Naive thymus-derived CD4-positive, alpha-beta T cell (primary cell): ENCODE measurements at regions not wholly inside any gene's neighbourhood (a gene's known extent, or its start where the extent isn't known, plus 50 kb on each side); places are given as distances from the start of the nearest gene placed in this dataset.

Source experiments
- ATAC-seq: fragments of 150-1000 bp; cut with Tn5 transposase; 2 replicates; pipeline ENCODE4 v1.10.0; 2021; ENCODE audit warnings: mild to moderate bottlenecking, moderate library complexity
- CTCF ChIA-PET: fragments of 350-600 bp; sonication (Branson Sonifier 250); formaldehyde crosslinking; loops from one replicate; lab custom pipeline; 2021; ENCODE audit warnings: antibody characterized with exemption; lab: Charles Lee
- POLR2A ChIA-PET: fragments of 350-600 bp; sonication (Branson Sonifier 250); formaldehyde crosslinking; loops from one replicate; lab custom pipeline; 2021; ENCODE audit warnings: antibody characterized with exemption, inconsistent platforms; lab: Charles Lee
- DNase-seq, 9 donors: peaks; one replicate each; pipeline versions ENCODE4 v3.0.0 to v3.0.0-alpha.2; 2020 to 2022; ENCODE audit warnings: mixed read lengths in 1 of 9
- H3K27ac ChIP-seq: one replicate; pipeline ENCODE4 v1.7.0; 2013; ENCODE audit warnings: mild to moderate bottlenecking, low read depth, low read length, moderate library complexity
- H3K27me3 ChIP-seq, 2 donors: one replicate each; pipeline ENCODE4 v1.7.0; 2013; ENCODE audit warnings: low read length in 2 of 2, mild to moderate bottlenecking in 2 of 2, moderate library complexity in 2 of 2; ENCODE audit not compliant: control insufficient read depth in 2 of 2, insufficient read depth in 2 of 2
- H3K36me3 ChIP-seq, 3 experiments: 1 replicate in 2 of 3; 2 replicates in 1 of 3; pipeline ENCODE4 v1.7.0; 2013; ENCODE audit warnings: low read length in 3 of 3, mild to moderate bottlenecking in 3 of 3, moderate library complexity in 1 of 3; ENCODE audit not compliant: insufficient read depth in 3 of 3, control insufficient read depth in 2 of 3
- H3K4me1 ChIP-seq, 2 donors: one replicate each; pipeline ENCODE4 v1.7.0; 2013; ENCODE audit warnings: low read length in 2 of 2, mild to moderate bottlenecking in 2 of 2, moderate library complexity in 1 of 2; ENCODE audit not compliant: control insufficient read depth in 2 of 2, insufficient read depth in 2 of 2
- H3K4me3 ChIP-seq: 2 replicates; pipeline ENCODE4 v1.7.0; 2013; ENCODE audit warnings: mild to moderate bottlenecking, low read length
- H3K9me3 ChIP-seq, 3 experiments: 1 replicate in 2 of 3; 2 replicates in 1 of 3; pipeline ENCODE4 v1.7.0; 2013; ENCODE audit warnings: low read length in 3 of 3; ENCODE audit not compliant: control insufficient read depth in 2 of 3
- H3K27ac Mint-ChIP-seq, 9 donors: one replicate each; pipeline ENCODE4 v1.8.0; 2020 to 2022; ENCODE audit warnings: mixed read lengths in 9 of 9, mild to moderate bottlenecking in 8 of 9, moderate library complexity in 5 of 9, inconsistent platforms in 2 of 9
- H3K27me3 Mint-ChIP-seq, 5 donors: one replicate each; pipeline ENCODE4 v1.8.0; 2021 to 2022; ENCODE audit warnings: mixed read lengths in 5 of 5, mild to moderate bottlenecking in 1 of 5
- H3K36me3 Mint-ChIP-seq, 5 donors: one replicate each; pipeline ENCODE4 v1.8.0; 2020 to 2022; ENCODE audit warnings: mixed read lengths in 5 of 5, mild to moderate bottlenecking in 3 of 5, inconsistent platforms in 1 of 5
- H3K4me1 Mint-ChIP-seq, 7 donors: one replicate each; pipeline ENCODE4 v1.8.0; 2020 to 2022; ENCODE audit warnings: mixed read lengths in 7 of 7, mild to moderate bottlenecking in 3 of 7, inconsistent platforms in 1 of 7
- H3K4me3 Mint-ChIP-seq, 10 donors: one replicate each; pipeline ENCODE4 v1.8.0; 2020 to 2022; ENCODE audit warnings: mild to moderate bottlenecking in 10 of 10, mixed read lengths in 10 of 10, moderate library complexity in 6 of 10, inconsistent platforms in 2 of 10
- H3K9me3 Mint-ChIP-seq, 11 donors: one replicate each; pipeline ENCODE4 v1.8.0; 2020 to 2022; ENCODE audit warnings: mixed read lengths in 11 of 11, mild to moderate bottlenecking in 4 of 11, inconsistent platforms in 1 of 11, moderate library complexity in 1 of 11
- intact Hi-C, 2 donors: fragments of 100-400 bp; cut with micrococcal nuclease; formaldehyde crosslinking; loops; one replicate each; pipeline ENCODE4 v1.15.1; 2023

GRCh38 chr10:60569681-60570080 lies 180.0 kb upstream of the ANK3 start:
- no peak overlapping the region for H3K4me3 Mint-ChIP-seq
- Histone ChIP-seq H3K27me3 (no peaks in the 10 kb centered on the region), H3K4me3 (no peak overlapping the region), H3K9me3 (no peaks in the 10 kb centered on the region), H3K27ac (no peak overlapping the region), H3K36me3 (no peaks in the 10 kb centered on the region), H3K4me1 (peaks cover 0 to 5% of the 10 kb centered on the region in 2 donors)
- intact Hi-C loops = loop anchor here in 1 of 2 donors (5.0 kb wide), 2 partner anchors 32 to 163 kb away; no protein-coding TSS in a partner anchor
- DNase-seq = no peak
- ChIA-PET CTCF (no interaction called here), POLR2A (no interaction called here)
- peaks cover 21 to 41% (median 33%) of the 10 kb centered on the region in 5 donors for H3K36me3 Mint-ChIP-seq
- H3K27me3 Mint-ChIP-seq = no peaks in the 10 kb centered on the region
- peaks cover 0 to 20% (median 9%) of the 10 kb centered on the region in 11 donors for H3K9me3 Mint-ChIP-seq
- H3K4me1 Mint-ChIP-seq = peaks cover 24 to 61% (median 53%) of the 10 kb centered on the region in 7 donors
- no peak overlapping the region for H3K27ac Mint-ChIP-seq
- ATAC-seq = no peak

GRCh38 chr10:60566096-60566495 lies 176.4 kb upstream of the ANK3 start:
- ChIA-PET CTCF (no interaction called here), POLR2A (no interaction called here)
- Mint-ChIP-seq H3K27me3 (no peaks in the 10 kb centered on the region), H3K9me3 (peaks cover 0 to 20% (median 9%) of the 10 kb centered on the region in 11 donors), H3K27ac (peak overlapping the region in 1 of 9 donors; percentile 4), H3K4me3 (peak overlapping the region in 2 of 10 donors; percentile 9 to 36), H3K36me3 (peaks cover 21 to 49% (median 33%) of the 10 kb centered on the region in 5 donors), H3K4me1 (peaks cover 9 to 52% (median 35%) of the 10 kb centered on the region in 7 donors)
- H3K36me3 ChIP-seq = no peaks in the 10 kb centered on the region
- no peaks in the 10 kb centered on the region for H3K9me3 ChIP-seq
- ATAC-seq (no peak), DNase-seq (no peak)
- no peaks in the 10 kb centered on the region for H3K4me1 ChIP-seq
- H3K27ac ChIP-seq = no peak overlapping the region
- intact Hi-C loops = no loop called here
- H3K4me3 ChIP-seq = no peak overlapping the region
- H3K27me3 ChIP-seq = no peaks in the 10 kb centered on the region

- Histone ChIP-seq H3K27ac (no peak overlapping the region), H3K4me3 (no peak overlapping the region), H3K36me3 (no peaks in the 10 kb centered on the region), H3K4me1 (no peaks in the 10 kb centered on the region), H3K9me3 (no peaks in the 10 kb centered on the region), H3K27me3 (no peaks in the 10 kb centered on the region)
- ChIA-PET CTCF (no interaction called here), POLR2A (no interaction called here)
- H3K4me1 Mint-ChIP-seq = peaks cover 9 to 51% (median 32%) of the 10 kb centered on the region in 7 donors
- ATAC-seq (no peak), DNase-seq (no peak)
- intact Hi-C loops = no loop called here
- H3K36me3 Mint-ChIP-seq = peaks cover 21 to 47% (median 32%) of the 10 kb centered on the region in 5 donors
- peaks cover 0 to 20% (median 9%) of the 10 kb centered on the region in 11 donors for H3K9me3 Mint-ChIP-seq
- H3K4me3 Mint-ChIP-seq = no peak overlapping the region
- no peaks in the 10 kb centered on the region for H3K27me3 Mint-ChIP-seq
- no peak overlapping the region for H3K27ac Mint-ChIP-seq
These were observed 175.8 kb upstream of the ANK3 start for GRCh38 chr10:60565492-60565891.

- no peaks in the 10 kb centered on the region for H3K36me3 ChIP-seq
- H3K27me3 Mint-ChIP-seq = no peaks in the 10 kb centered on the region
- H3K27ac ChIP-seq = no peak overlapping the region
- H3K9me3 ChIP-seq = no peaks in the 10 kb centered on the region
- H3K9me3 Mint-ChIP-seq = peaks cover 0 to 20% (median 9%) of the 10 kb centered on the region in 11 donors
- no peak overlapping the region for H3K27ac Mint-ChIP-seq
- no peaks in the 10 kb centered on the region for H3K27me3 ChIP-seq
- peaks cover 5 to 49% (median 27%) of the 10 kb centered on the region in 7 donors for H3K4me1 Mint-ChIP-seq
- ChIA-PET POLR2A (no interaction called here), CTCF (no interaction called here)
- H3K4me3 ChIP-seq = no peak overlapping the region
- intact Hi-C loops = no loop called here
- no peak overlapping the region for H3K4me3 Mint-ChIP-seq
- peaks cover 16 to 41% (median 29%) of the 10 kb centered on the region in 5 donors for H3K36me3 Mint-ChIP-seq
- no peaks in the 10 kb centered on the region for H3K4me1 ChIP-seq
- DNase-seq (no peak), ATAC-seq (no peak)
These were observed 174.8 kb upstream of the ANK3 start for GRCh38 chr10:60564475-60564874.

- Mint-ChIP-seq H3K27ac (no peak overlapping the region), H3K4me1 (peaks cover 0 to 39% (median 15%) of the 10 kb centered on the region in 7 donors), H3K4me3 (no peak overlapping the region), H3K27me3 (no peaks in the 10 kb centered on the region), H3K36me3 (peaks cover 0 to 30% (median 24%) of the 10 kb centered on the region in 5 donors), H3K9me3 (peaks cover 0 to 2% (median 0%) of the 10 kb centered on the region in 11 donors)
- ATAC-seq = no peak
- intact Hi-C loops = no loop called here
- Histone ChIP-seq H3K36me3 (no peaks in the 10 kb centered on the region), H3K9me3 (no peaks in the 10 kb centered on the region), H3K4me1 (no peaks in the 10 kb centered on the region), H3K4me3 (no peak overlapping the region), H3K27ac (no peak overlapping the region), H3K27me3 (no peaks in the 10 kb centered on the region)
- no peak for DNase-seq
- CTCF ChIA-PET = interaction anchor here (0.6 to 0.7 kb wide), 2 partner anchors 70 to 85 kb away, joined by 3 read pairs; no protein-coding TSS in a partner anchor
- POLR2A ChIA-PET = no interaction called here
These were observed 170.8 kb upstream of the ANK3 start for GRCh38 chr10:60560451-60560850.

GRCh38 chr10:60555700-60556099 lies 166.0 kb upstream of the ANK3 start:
- Histone ChIP-seq H3K9me3 (no peaks in the 10 kb centered on the region), H3K27me3 (no peaks in the 10 kb centered on the region), H3K4me1 (no peaks in the 10 kb centered on the region), H3K4me3 (no peak overlapping the region), H3K36me3 (no peaks in the 10 kb centered on the region), H3K27ac (no peak overlapping the region)
- Mint-ChIP-seq H3K27me3 (no peaks in the 10 kb centered on the region), H3K9me3 (peaks cover 0 to 19% (median 3%) of the 10 kb centered on the region in 11 donors), H3K4me1 (peaks cover 0 to 22% (median 0%) of the 10 kb centered on the region in 7 donors), H3K4me3 (no peak overlapping the region), H3K27ac (no peak overlapping the region), H3K36me3 (peaks cover 0 to 35% (median 29%) of the 10 kb centered on the region in 5 donors)
- DNase-seq (no peak), ATAC-seq (no peak)
- POLR2A ChIA-PET = no interaction called here
- intact Hi-C loops = no loop called here
- CTCF ChIA-PET = no interaction called here

- peak in 2 of 9 donors; percentile 11 to 25 for DNase-seq
- CTCF ChIA-PET = no interaction called here
- no peaks in the 10 kb centered on the region for H3K27me3 ChIP-seq
- H3K9me3 ChIP-seq = no peaks in the 10 kb centered on the region
- POLR2A ChIA-PET = no interaction called here
- no peaks in the 10 kb centered on the region for H3K36me3 ChIP-seq
- Mint-ChIP-seq H3K4me3 (no peak overlapping the region), H3K9me3 (peaks cover 0 to 19% (median 3%) of the 10 kb centered on the region in 11 donors), H3K27ac (no peak overlapping the region), H3K36me3 (peaks cover 0 to 16% (median 14%) of the 10 kb centered on the region in 5 donors), H3K27me3 (no peaks in the 10 kb centered on the region), H3K4me1 (peaks cover 0 to 8% (median 0%) of the 10 kb centered on the region in 7 donors)
- intact Hi-C loops = loop anchor here (1.0 to 5.0 kb wide), 4 partner anchors 98 to 413 kb away; no protein-coding TSS in a partner anchor
- ATAC-seq = no peak
- H3K27ac ChIP-seq = no peak overlapping the region
- H3K4me1 ChIP-seq = no peaks in the 10 kb centered on the region
- H3K4me3 ChIP-seq = no peak overlapping the region
These were observed 160.0 kb upstream of the ANK3 start for GRCh38 chr10:60549686-60550085.
